DND-41 (cell line): ENCODE measurements at regions not wholly inside any gene's neighbourhood (a gene's known extent, or its start where the extent isn't known, plus 50 kb on each side); places are given as distances from the start of the nearest gene placed in this dataset.

Experiments used
- CTCF ChIP-seq: IDR thresholded peaks from 2 replicates; pipeline ENCODE4 v1.5.1; 2012; ENCODE audit warnings: borderline replicate concordance, low read length, moderate library complexity, mild to moderate bottlenecking; ENCODE audit not compliant: poor library complexity, severe bottlenecking; ENCODE audit errors: extremely low read depth
- EZH2 ChIP-seq: IDR thresholded peaks from 3 replicates; pipeline ENCODE4 v1.6.1; 2012; ENCODE audit warnings: borderline replicate concordance, low read depth, mild to moderate bottlenecking, moderate library complexity, low read length, inconsistent platforms; ENCODE audit not compliant: severe bottlenecking

- TF ChIP-seq CTCF (no peak), EZH2 (no peak)
These were observed 65.3 kb upstream of the IL12A start for GRCh38 chr3:159923336-159923735.
